LoVo (cell line): ENCODE measurements at regions not wholly inside any gene's neighbourhood (a gene's known extent, or its start where the extent isn't known, plus 50 kb on each side); places are given as distances from the start of the nearest gene placed in this dataset.

Experiments
- DNase-seq: peaks from one replicate; pipeline ENCODE4 v3.0.0-alpha.2; 2016; ENCODE audit warnings: low spot score

GRCh38 chr14:98167275-98167674 is 1104.7 kb downstream of the BCL11B start:
- DNase-seq = no peak

GRCh38 chr14:98167705-98168104 is 1104.3 kb downstream of the BCL11B start:
- no peak for DNase-seq

DNA sequence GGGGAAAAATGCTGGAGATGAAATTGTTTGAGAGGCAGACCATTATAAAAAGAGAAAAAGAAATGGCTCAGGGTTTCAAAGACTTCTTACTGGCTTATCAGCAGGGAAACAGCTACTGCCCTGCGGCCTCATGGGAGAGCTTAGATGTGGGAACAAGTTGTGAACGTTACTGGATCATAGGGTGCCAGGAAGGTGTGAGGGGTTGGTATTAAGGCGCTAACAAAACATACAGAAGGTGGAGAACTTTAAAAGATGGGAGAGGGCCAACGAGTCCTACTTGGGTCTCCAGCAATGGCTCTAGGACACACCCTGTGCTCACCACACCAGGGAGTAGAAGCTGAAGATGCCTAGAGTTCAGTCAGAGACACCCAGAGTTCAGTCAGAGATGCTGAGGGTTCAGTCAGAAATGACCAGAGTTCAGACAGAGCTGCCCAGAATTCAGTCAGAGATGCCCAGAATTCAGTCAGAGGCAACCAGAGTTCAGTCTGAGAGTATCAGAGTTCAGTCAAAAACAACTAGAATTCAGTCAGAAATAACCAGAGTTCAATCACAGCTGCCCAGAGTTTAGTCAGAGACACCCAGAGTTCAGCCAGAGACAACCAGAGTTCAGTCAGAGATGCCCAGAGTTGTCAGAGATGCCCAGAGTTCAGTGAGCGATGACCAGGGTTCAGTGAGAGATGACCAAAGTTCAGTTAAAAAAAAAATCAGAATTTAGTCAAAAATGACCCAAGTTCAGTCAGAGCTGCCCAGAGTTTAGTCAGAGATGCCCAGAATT is 1103.6 kb downstream of the BCL11B start:
- DNase-seq = no peak

DNA sequence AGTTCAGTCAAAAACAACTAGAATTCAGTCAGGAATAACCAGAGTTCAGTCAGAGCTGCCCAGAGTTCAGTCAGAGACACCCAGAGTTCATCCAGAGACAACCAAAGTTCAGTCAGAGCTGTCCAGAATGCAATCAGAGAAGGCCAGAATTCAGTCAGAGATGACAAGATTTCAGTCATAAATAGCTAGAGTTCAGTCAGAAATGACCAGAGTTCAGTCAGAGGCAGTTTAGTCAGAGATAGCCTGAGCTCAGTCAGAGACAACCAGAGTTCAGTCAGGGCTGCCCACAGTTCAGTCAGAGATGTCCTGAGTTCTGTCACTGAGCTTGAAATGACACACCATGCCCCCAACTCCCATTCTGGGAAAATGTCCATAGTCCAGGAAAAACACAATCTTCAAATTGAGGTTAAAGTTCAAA is 1102.8 kb downstream of the BCL11B start:
- DNase-seq = no peak

DNA sequence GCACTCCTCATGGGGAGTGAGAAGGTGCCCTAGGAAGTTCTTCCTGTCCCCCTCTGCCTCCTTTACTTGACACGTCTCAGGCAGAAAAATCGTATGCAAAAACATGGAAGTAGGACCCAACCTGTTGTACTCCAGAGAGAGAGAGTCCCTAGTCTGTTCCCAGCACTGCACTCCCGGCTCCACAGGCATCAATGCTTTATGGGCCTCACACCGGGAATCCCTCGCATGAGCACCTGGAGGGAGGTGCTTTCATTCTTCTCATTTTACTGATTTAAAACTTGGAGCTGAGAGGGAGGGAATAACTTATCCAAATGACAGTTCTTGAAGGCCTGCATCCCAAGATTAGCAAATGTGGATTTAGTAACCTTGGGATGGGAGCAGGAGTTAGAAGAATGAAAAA is 1101.4 kb downstream of the BCL11B start:
- no peak for DNase-seq

DNA sequence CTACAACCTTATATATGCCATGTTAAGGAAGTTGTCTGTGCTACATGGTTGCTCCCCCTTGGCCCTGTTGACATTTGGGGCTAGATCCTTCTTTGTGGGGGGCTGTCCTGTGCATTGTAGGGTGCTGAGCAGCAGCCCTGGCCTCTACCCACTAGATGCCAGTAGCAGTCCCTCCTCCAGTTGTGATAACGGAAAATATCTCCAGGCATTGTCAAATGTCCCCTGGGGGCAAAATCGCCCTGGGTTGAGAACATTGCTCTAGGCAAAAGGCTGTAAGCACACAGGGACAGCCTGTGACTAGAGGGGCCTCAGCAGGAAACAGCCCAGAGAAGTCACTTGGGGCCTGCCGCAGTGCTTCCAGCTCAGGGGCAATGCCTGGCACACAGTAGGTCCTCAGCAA is 1100.3 kb downstream of the BCL11B start:
- DNase-seq = no peak

DNA sequence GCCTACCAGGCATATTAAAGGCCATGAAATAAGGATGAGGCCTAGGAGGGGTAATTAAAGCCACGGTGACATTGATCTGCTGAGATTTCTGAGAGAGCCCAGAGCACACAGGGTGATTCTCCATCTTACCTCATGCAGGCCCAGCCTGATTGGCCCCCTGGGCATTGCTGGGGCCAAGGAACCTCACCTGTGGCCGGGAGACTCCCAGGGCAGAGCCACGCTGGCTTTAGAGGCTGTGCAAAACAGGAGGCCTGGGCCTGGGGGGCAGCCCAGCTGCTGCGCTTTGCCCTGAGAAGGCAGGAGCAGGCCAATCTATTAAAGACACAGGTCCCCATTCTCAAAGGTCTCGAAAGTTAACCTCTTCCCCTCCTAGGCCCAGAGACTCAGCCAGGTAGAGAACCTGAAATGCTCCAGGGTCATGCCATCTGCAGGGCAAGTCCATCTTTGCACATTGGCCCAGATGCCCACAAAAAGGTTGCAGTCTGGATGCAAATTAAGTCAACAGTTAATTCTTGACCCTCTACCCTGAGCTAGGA is 1099.7 kb downstream of the BCL11B start:
- no peak for DNase-seq

GRCh38 chr14:98173305-98173704 is 1098.7 kb downstream of the BCL11B start:
- DNase-seq = no peak

DNA sequence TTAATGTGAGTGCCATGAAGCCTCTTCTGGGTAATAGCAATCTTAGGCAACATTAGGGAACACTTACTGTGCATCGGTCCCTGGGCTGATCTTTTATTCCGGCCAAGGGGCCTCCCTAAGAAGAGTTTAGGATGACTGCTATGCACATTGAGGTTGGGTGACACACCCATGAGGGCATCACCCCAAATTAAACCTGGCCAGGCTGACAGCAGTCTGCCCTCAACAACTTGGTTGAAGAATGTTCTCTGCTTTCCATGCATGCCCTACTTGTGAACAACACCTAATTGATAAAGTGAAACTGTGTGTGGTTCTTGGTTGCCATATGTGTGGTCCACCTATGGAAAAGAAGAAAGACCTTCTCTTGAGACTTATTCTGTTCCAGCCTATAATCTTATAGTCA is 1098.0 kb downstream of the BCL11B start:
- DNase-seq = no peak

DNA sequence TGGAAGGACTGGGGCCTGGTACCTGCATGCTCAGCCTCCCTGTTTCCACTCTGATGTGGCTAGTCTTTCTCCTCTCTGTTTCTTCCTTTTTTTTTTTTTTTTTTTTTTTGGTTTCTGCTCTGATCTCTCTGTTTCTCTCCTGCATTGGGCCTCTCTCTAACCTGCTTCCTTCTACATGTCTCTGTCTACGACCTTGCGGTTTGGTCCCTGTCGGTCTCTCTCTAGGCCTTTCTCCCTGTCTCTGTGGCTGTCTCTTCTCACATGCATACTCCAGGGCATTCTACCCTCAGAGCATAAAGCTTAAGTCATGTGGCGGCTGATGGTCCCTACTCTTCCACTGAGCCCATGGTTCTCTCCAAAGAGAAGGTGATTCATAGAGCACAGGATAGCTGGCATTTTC is 1096.6 kb downstream of the BCL11B start:
- no peak for DNase-seq

GRCh38 chr14:98175881-98176280 is 1096.1 kb downstream of the BCL11B start:
- no peak for DNase-seq

- no peak for DNase-seq
These were observed 1095.1 kb downstream of the BCL11B start for GRCh38 chr14:98176892-98177291.

- no peak for DNase-seq
These were observed 1094.4 kb downstream of the BCL11B start for GRCh38 chr14:98177551-98177950.

GRCh38 chr14:98181241-98181640 is 1090.8 kb downstream of the BCL11B start:
- DNase-seq = no peak

DNA sequence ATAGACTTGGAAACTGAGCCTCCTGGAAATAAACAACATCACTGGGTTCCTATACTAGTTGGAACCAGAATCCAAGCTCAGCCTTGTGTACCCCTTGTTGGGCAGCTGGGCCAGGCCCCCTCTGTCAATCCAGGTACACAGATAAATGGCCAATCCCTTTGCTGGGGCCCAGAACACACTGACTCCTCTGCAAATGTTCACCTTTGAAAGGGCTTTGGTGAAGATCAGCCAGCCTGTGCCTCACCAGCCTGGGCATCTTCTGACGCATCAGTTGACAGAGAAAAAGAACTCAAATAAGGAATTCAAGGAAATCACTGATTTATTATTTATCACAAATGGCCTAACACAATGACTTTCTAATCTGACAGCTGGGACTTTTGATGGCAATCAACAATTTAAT is 1090.2 kb downstream of the BCL11B start:
- no peak for DNase-seq

- DNase-seq = no peak
These were observed 1089.5 kb downstream of the BCL11B start for GRCh38 chr14:98182393-98183055.

DNA sequence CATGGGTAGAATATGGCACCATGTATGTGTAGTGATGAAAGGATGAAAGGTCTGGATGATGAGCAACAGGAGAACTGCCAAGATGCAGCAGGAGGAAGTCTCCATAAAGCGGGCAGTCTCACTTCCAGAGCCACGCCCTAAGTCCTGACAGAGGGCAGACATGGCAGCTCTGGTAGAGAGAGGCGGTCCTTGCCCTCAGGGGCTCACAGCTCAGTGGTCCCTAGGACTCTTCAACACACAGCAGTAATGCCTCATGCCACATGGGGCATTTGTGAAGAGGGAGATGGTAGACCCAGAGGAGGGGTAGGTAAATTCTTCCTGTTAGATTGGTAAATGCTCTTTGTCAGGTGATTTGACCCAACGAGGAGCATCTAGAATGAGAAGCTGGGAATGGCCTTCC is 1088.4 kb downstream of the BCL11B start:
- DNase-seq = no peak

- no peak for DNase-seq
These were observed 1087.5 kb downstream of the BCL11B start for GRCh38 chr14:98184457-98184856.

- no peak for DNase-seq
These were observed 1087.0 kb downstream of the BCL11B start for GRCh38 chr14:98185036-98185435.

DNA sequence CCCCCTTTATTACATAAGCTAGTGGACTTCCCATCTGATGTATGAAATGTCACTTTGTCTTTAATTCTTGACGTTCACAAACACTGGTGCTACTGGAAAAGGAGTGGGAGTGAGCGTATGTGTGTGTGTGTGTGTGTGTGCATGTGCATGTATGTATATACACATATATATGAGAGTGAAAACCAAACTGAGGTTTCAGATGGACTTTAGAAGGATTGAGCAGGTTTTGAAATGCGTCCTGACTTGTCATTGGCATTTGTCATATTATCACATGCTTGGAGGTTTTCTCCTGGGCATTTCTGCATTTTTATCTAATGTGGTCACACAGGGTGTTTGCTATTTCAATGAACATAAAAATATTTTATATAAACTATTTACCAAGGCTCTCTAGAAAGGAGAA is 1085.9 kb downstream of the BCL11B start:
- DNase-seq = no peak

DNA sequence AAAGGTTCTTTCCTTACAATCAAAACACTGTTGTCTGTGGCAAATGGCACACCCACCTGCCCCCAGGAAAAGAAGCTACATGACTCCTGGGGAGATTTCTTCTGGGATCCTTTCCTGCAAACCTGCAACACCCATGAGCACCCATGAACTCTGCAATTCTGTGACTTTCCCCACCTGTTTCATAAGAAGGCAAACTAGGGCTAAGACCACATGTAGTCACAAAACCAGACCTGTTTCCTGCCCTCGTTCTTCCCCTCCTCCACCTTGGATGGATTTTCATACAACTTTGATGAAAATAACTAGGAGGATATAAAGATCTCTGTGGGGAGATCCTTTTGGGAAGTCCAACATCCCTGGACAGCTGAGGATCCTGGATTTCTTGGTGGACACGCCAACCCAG is 1084.7 kb downstream of the BCL11B start:
- DNase-seq = no peak

DNA sequence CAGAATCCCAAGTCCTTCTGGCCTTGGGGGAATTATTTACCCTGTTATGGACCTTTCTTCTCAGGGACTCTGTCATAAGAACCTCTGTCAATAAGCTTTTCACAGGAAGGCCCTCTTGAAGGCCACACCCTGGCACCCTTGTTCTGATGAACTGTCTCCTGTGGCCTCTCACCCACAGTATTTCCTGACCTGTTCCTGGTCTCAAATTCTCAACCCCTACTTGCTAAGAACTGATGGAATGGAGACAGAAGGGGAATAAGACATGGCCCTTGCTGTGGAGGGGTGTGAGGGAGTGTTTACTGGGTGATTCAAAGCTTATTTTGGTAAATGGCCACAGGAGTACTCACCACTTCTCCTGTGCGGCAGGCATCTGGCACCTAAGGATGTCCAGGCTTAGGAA is 1082.9 kb downstream of the BCL11B start:
- no peak for DNase-seq

- DNase-seq = no peak
These were observed 1082.5 kb downstream of the BCL11B start for GRCh38 chr14:98189511-98189910.

DNA sequence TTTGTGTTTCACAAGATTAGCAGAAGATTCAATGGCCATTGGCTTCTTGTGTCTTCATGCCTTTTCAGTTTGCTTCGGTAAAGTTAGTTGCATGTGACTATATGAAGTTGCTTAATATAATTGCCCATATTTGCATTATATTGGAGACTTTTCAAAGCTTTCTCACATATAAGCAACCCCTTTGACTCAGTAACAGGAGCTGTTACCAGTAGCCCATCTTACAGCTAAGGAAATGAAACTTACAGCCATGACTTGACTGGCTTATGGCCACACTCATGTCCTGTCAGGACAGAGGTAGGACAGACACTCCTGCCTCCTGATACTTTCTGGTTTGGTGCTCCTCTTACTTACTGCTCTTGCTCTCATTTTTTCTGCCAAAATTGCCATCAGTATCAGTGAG is 1082.1 kb downstream of the BCL11B start:
- DNase-seq = no peak
